ENCODE measurements at regions not wholly inside any gene's neighbourhood (a gene's known extent, or its start where the extent isn't known, plus 50 kb on each side); places are given as distances from the start of the nearest gene placed in this dataset.
A peak's percentile ranks its signal among the peaks of the same experiment; 100 is the strongest.

GRCh38 chr4:143085224-143085623, 99.5 kb upstream of the USP38 start:
- TF ChIP-seq RAD21 (IDR thresholded peaks at IDR 0.05; ENCODE audit: low read depth) (peak; percentile 52), EP300 (IDR thresholded peaks at IDR 0.05; ENCODE audit: borderline replicate concordance) (no peak), TEAD4 (IDR thresholded peaks at IDR 0.05) (no peak), CREB1 (IDR thresholded peaks at IDR 0.05; ENCODE audit: low read depth) (no peak), TAF1 (IDR thresholded peaks at IDR 0.05; ENCODE audit: low read depth) (no peak), FOXM1 (IDR thresholded peaks at IDR 0.05; ENCODE audit: borderline replicate concordance, low read depth) (no peak), MAX (IDR thresholded peaks at IDR 0.05) (no peak), YY1 (IDR thresholded peaks at IDR 0.05; ENCODE audit: low read depth) (no peak), TCF12 (IDR thresholded peaks at IDR 0.05; ENCODE audit: low read depth) (no peak)
